PC-3 (cell line): ENCODE measurements at regions not wholly inside any gene's neighbourhood (a gene's known extent, or its start where the extent isn't known, plus 50 kb on each side); places are given as distances from the start of the nearest gene placed in this dataset.

Experiments
- ATAC-seq: fragments of 200-7000 bp; cut with Tn5 transposase; 2 replicates; pipeline ENCODE4 v1.9.1; 2020; ENCODE audit warnings: mild to moderate bottlenecking, moderate library complexity
- BruUV-seq: library from RNA; stranded (reverse); fragments of 400-500 nt; replicated peaks from 2 replicates; lab custom pipeline; 2021; lab: Mats Ljungman, UMichigan
- CTCF ChIA-PET: fragments of 300-600 bp; sonication (Branson Sonifier 250); formaldehyde crosslinking; loops from one replicate; lab custom pipeline; 2022; ENCODE audit warnings: antibody characterized with exemption; lab: Charles Lee
- POLR2A ChIA-PET: fragments of 300-600 bp; sonication (Branson Sonifier 250); formaldehyde crosslinking; loops from one replicate; lab custom pipeline; 2022; ENCODE audit warnings: antibody characterized with exemption; ENCODE audit not compliant: unreplicated experiment; lab: Charles Lee
- DNase-seq: peaks from one replicate; pipeline ENCODE4 v3.0.0-alpha.2; 2015
- H2AFZ ChIP-seq: fragments of 300-600 bp; sonication (generic); 2 replicates; pipeline ENCODE4 v1.6.0; 2016; ENCODE audit warnings: antibody characterized with exemption, low read length
- H3F3A ChIP-seq: fragments of 300-600 bp; sonication (generic); one replicate; pipeline ENCODE4 v1.6.0; 2017; ENCODE audit warnings: antibody characterized with exemption, low read length, control low read depth, mild to moderate bottlenecking; ENCODE audit not compliant: unreplicated experiment
- H3K27ac ChIP-seq: fragments of 300-600 bp; sonication (generic); 2 replicates; pipeline ENCODE4 v1.5.1; 2016; ENCODE audit warnings: mild to moderate bottlenecking, low read length
- H3K27me3 ChIP-seq: fragments of 300-600 bp; sonication (generic); 2 replicates; pipeline ENCODE4 v1.6.1; 2016; ENCODE audit warnings: low read length, mixed read lengths
- H3K36me3 ChIP-seq: fragments of 300-600 bp; sonication (generic); 2 replicates; pipeline ENCODE4 v1.6.1; 2016; ENCODE audit warnings: low read depth, mixed run types, low read length, mixed read lengths
- H3K4me1 ChIP-seq: fragments of 300-600 bp; sonication (generic); 2 replicates; pipeline ENCODE4 v1.5.1; 2016; ENCODE audit warnings: low read length; ENCODE audit not compliant: insufficient read depth
- H3K4me2 ChIP-seq: fragments of 300-600 bp; sonication (generic); 2 replicates; pipeline ENCODE4 v1.6.0; 2016; ENCODE audit warnings: low read length
- H3K4me3 ChIP-seq: fragments of 300-600 bp; sonication (generic); 2 replicates; pipeline ENCODE4 v1.5.1; 2016; ENCODE audit warnings: mild to moderate bottlenecking, low read length, mixed read lengths
- H3K79me2 ChIP-seq: fragments of 300-600 bp; sonication (generic); 2 replicates; pipeline ENCODE4 v1.6.1; 2017; ENCODE audit warnings: low read length, mixed read lengths
- H3K9ac ChIP-seq: fragments of 300-600 bp; sonication (generic); 2 replicates; pipeline ENCODE4 v1.6.0; 2016; ENCODE audit warnings: mild to moderate bottlenecking, low read length
- H3K9me2 ChIP-seq: fragments of 300-600 bp; sonication (generic); replicated peaks from 2 replicates; pipeline ENCODE4 v1.6.1; 2016; ENCODE audit warnings: mixed run types, low read length, mixed read lengths
- H3K9me3 ChIP-seq: fragments of 300-600 bp; sonication (generic); 2 replicates; pipeline ENCODE4 v1.6.1; 2016; ENCODE audit warnings: low read length, mixed read lengths
- H4K20me1 ChIP-seq: fragments of 300-600 bp; sonication (generic); 2 replicates; pipeline ENCODE4 v1.6.1; 2016; ENCODE audit warnings: low read length, mixed read lengths
- CTCF ChIP-seq: fragments of 300-600 bp; sonication (generic); conservative IDR thresholded peaks from 2 replicates; pipeline ENCODE4 v1.5.1; 2017; ENCODE audit warnings: antibody characterized with exemption, low read depth, mild to moderate bottlenecking, low read length
- EZH2 ChIP-seq: fragments of 300-600 bp; sonication (generic); IDR thresholded peaks from one replicate; pipeline ENCODE4 v1.6.1; 2017; ENCODE audit warnings: antibody characterized with exemption, mild to moderate bottlenecking, low read length; ENCODE audit not compliant: unreplicated experiment
- EZH2phosphoT487 ChIP-seq: fragments of 300-600 bp; sonication (generic); IDR thresholded peaks from 2 replicates; pipeline ENCODE4 v1.6.1; 2018; ENCODE audit warnings: mild to moderate bottlenecking, antibody characterized with exemption, low read length, borderline replicate concordance
- intact Hi-C: fragments of 100-400 bp; cut with micrococcal nuclease; formaldehyde crosslinking; loops from 2 replicates; pipeline ENCODE4 v1.9.0; 2023

GRCh38 chr11:121723246-121723741 lies 270.5 kb upstream of the SORL1-AS1 start:
- ChIA-PET CTCF (interaction anchor here (0.5 kb wide), 1 partner anchor 291 kb away, joined by 3 read pairs; no protein-coding TSS in a partner anchor), POLR2A (interaction anchor here (0.6 kb wide), 1 partner anchor 438 kb away, joined by 4 read pairs; no protein-coding TSS in a partner anchor)
- Histone ChIP-seq H3K27me3 (no peaks in the 10 kb centered on the region), H3K79me2 (no peaks in the 10 kb centered on the region), H3K4me3 (peak overlapping the region; percentile 68), H3K9me2 (no peaks in the 10 kb centered on the region), H3K27ac (no peak overlapping the region), H3K4me1 (peaks cover 13% of the 10 kb centered on the region), H3K9ac (no peak overlapping the region; the same call in 1 of the 2 replicates), H4K20me1 (no peaks in the 10 kb centered on the region), H3F3A (no peaks in the 10 kb centered on the region), H2AFZ (peak overlapping the region; percentile 97), H3K36me3 (no peaks in the 10 kb centered on the region), H3K9me3 (no peaks in the 10 kb centered on the region), H3K4me2 (peak overlapping the region; percentile 98)
- TF ChIP-seq EZH2 (no peak), EZH2phosphoT487 (no peak), CTCF (no peak)
- DNase-seq: no peak
- ATAC-seq: peak; percentile 32
- intact Hi-C loops: no loop called here
- no TSS peak for BruUV-seq

- ATAC-seq: peak; percentile 86
- peak overlapping the region; percentile 43 for H3K9ac ChIP-seq
- no peaks in the 10 kb centered on the region for H3K9me2 ChIP-seq
- H2AFZ ChIP-seq: peak overlapping the region; percentile 97
- CTCF ChIA-PET: no interaction called here
- H3F3A ChIP-seq: no peaks in the 10 kb centered on the region
- H3K79me2 ChIP-seq: no peaks in the 10 kb centered on the region
- TF ChIP-seq EZH2 (no peak), CTCF (no peak), EZH2phosphoT487 (no peak)
- no peaks in the 10 kb centered on the region for H4K20me1 ChIP-seq
- BruUV-seq: TSS peak; percentile 22
- intact Hi-C loops: no loop called here
- peaks cover 13% of the 10 kb centered on the region for H3K4me1 ChIP-seq
- peak; percentile 43 for DNase-seq
- POLR2A ChIA-PET: interaction anchor here (0.6 kb wide), 1 partner anchor 439 kb away, joined by 4 read pairs; no protein-coding TSS in a partner anchor
- no peaks in the 10 kb centered on the region for H3K27me3 ChIP-seq
- peak overlapping the region; percentile 98 for H3K4me2 ChIP-seq
- no peaks in the 10 kb centered on the region for H3K36me3 ChIP-seq
- no peaks in the 10 kb centered on the region for H3K9me3 ChIP-seq
- H3K27ac ChIP-seq: no peak overlapping the region
- H3K4me3 ChIP-seq: peak overlapping the region; percentile 68
Measured at GRCh38 chr11:121722431-121723245, 269.9 kb upstream of the SORL1-AS1 start.
